Cardiac fibroblast (primary cell): ENCODE measurements at regions not wholly inside any gene's neighbourhood (a gene's known extent, or its start where the extent isn't known, plus 50 kb on each side); places are given as distances from the start of the nearest gene placed in this dataset.

Experiments used
- DNase-seq, 2 donors: peaks; one replicate each; pipeline versions ENCODE4 v3.0.0 to v3.0.0-alpha.2; 2010; ENCODE audit warnings: low read depth in 2 of 2
- H3K4me3 ChIP-seq, 2 donors: replicated peaks in 1 of 2; 1 replicate in 1 of 2; 2 replicates in 1 of 2; pipeline ENCODE4 v1.5.1; 2011; ENCODE audit warnings: low read depth in 2 of 2, low read length in 2 of 2, mild to moderate bottlenecking in 2 of 2, moderate library complexity in 1 of 2
- TF ChIP-seq, protein P1 (sequence below): IDR thresholded peaks from one replicate; pipeline ENCODE4 v1.5.1; 2011; ENCODE audit warnings: low read depth, mild to moderate bottlenecking, low read length, inconsistent platforms

DNA sequence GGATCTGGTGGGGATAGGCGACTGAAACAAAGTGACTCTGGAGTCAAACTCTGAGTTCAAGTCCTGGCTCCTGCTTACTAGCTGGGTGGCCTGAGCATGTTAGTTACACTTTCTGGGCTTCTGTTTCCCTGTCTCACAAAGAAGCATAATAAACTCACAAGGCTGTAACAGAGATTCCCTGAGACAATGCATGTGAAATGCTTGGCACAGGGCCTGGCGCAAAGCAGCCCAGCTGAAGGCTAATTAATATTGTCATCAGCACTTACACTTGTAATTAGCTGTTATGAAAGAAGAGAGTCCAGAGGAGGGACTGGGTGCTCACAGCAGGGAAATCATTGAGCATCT is 64.1 kb upstream of the SPOCK1 start:
- TF ChIP-seq, protein P1, sequence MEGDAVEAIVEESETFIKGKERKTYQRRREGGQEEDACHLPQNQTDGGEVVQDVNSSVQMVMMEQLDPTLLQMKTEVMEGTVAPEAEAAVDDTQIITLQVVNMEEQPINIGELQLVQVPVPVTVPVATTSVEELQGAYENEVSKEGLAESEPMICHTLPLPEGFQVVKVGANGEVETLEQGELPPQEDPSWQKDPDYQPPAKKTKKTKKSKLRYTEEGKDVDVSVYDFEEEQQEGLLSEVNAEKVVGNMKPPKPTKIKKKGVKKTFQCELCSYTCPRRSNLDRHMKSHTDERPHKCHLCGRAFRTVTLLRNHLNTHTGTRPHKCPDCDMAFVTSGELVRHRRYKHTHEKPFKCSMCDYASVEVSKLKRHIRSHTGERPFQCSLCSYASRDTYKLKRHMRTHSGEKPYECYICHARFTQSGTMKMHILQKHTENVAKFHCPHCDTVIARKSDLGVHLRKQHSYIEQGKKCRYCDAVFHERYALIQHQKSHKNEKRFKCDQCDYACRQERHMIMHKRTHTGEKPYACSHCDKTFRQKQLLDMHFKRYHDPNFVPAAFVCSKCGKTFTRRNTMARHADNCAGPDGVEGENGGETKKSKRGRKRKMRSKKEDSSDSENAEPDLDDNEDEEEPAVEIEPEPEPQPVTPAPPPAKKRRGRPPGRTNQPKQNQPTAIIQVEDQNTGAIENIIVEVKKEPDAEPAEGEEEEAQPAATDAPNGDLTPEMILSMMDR, result no peak
- no peak overlapping the region for H3K4me3 ChIP-seq
- no peak for DNase-seq

- no peak overlapping the region for H3K4me3 ChIP-seq
- DNase-seq, result no peak
- TF ChIP-seq, protein P1, result no peak
Measured at GRCh38 chr5:137561608-137562007, 62.5 kb upstream of the SPOCK1 start.

DNA sequence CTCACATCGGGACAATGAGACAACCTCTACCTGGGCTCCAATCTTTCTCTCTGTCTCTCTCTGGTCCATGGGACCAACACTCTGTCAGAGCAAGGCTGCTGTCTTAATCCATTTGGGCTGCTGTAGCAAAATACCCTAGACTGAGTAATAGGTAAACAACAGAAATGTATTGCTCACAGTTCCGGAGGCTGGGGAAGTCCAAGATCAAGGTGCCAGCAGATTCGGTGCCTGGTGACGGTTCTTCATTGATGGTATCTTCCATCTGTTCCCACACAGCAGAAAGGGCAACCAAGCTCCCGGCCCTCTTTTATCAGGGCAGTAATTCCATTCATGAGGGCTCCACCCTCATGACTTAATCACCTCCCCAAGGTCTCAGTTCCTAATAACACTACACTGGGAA is 61.3 kb upstream of the SPOCK1 start:
- TF ChIP-seq, protein P1, result no peak
- peak in 1 of 2 donors; percentile 64 for DNase-seq
- no peak overlapping the region for H3K4me3 ChIP-seq
